SK-N-SH (cell line): ENCODE measurements at regions not wholly inside any gene's neighbourhood (a gene's known extent, or its start where the extent isn't known, plus 50 kb on each side); places are given as distances from the start of the nearest gene placed in this dataset.

ENCODE experiments used
- CTCF ChIA-PET: fragments of 300-600, 350-600 bp; formaldehyde crosslinking; extraction: SDS; loops from one replicate; lab custom pipeline; 2021; lab: Yijun Ruan, JAX
- POLR2A ChIA-PET: fragments of 350-600 bp; sonication (Branson Sonifier 250); formaldehyde crosslinking; extraction: SDS; loops from one replicate; lab custom pipeline; 2020; ENCODE audit warnings: antibody characterized with exemption, inconsistent platforms; lab: Yijun Ruan, JAX
- DNase-seq: peaks from one replicate; pipeline ENCODE4 v3.0.0; 2012
- H2AFZ ChIP-seq: fragments of 200-600 bp; sonication (generic); 2 replicates; pipeline ENCODE4 v1.8.1; 2016; ENCODE audit warnings: antibody characterized with exemption, mild to moderate bottlenecking, low read depth
- H3F3A ChIP-seq: fragments of 200-600 bp; sonication (generic); replicated peaks from 2 replicates; pipeline ENCODE3; 2016; ENCODE audit warnings: antibody characterized with exemption, mild to moderate bottlenecking; ENCODE audit not compliant: insufficient read depth
- H3K27ac ChIP-seq, 2 experiments: fragments of 200-500 bp in 1 of 2; fragments of 200-600 bp in 1 of 2; sonication (Bioruptor generic) in 1 of 2; sonication (generic), shearing (Covaris generic) in 1 of 2; 2 replicates each; pipeline versions ENCODE4 v1.5.1 to v1.6.1; 2014 to 2016; ENCODE audit warnings: low read depth in 2 of 2, inconsistent platforms in 1 of 2, low read length in 1 of 2, mild to moderate bottlenecking in 1 of 2, mixed read lengths in 1 of 2
- H3K27me3 ChIP-seq: fragments of 200-600 bp; sonication (generic), shearing (Covaris generic); 2 replicates; pipeline ENCODE4 v1.6.1; 2016; ENCODE audit warnings: mixed run types; ENCODE audit not compliant: insufficient read depth
- H3K36me3 ChIP-seq, 2 experiments: fragments of 200-500 bp in 1 of 2; fragments of 200-600 bp in 1 of 2; sonication (Bioruptor generic) in 1 of 2; sonication (generic) in 1 of 2; replicated peaks in 1 of 2; 2 replicates each; pipeline versions ENCODE3 to v1.5.1; 2014 to 2016; ENCODE audit warnings: low read length in 1 of 2, mild to moderate bottlenecking in 1 of 2; ENCODE audit not compliant: insufficient read depth in 2 of 2, control insufficient read depth in 1 of 2
- H3K4me1 ChIP-seq, 2 experiments: fragments of 200-500 bp in 1 of 2; fragments of 200-600 bp in 1 of 2; sonication (Bioruptor generic) in 1 of 2; sonication (generic), shearing (Covaris generic) in 1 of 2; 2 replicates each; pipeline versions ENCODE4 v1.5.1 to v1.6.1; 2014 to 2016; ENCODE audit warnings: low read depth in 1 of 2, low read length in 1 of 2, mixed run types in 1 of 2; ENCODE audit not compliant: insufficient read depth in 2 of 2, control insufficient read depth in 1 of 2
- H3K4me2 ChIP-seq: fragments of 200-600 bp; sonication (generic), shearing (Covaris generic); 2 replicates; pipeline ENCODE4 v1.6.1; 2017; ENCODE audit warnings: mixed run types
- H3K4me3 ChIP-seq, 2 experiments: fragments of 200-500 bp in 1 of 2; fragments of 200-600 bp in 1 of 2; sonication (Bioruptor generic) in 1 of 2; sonication (generic), shearing (Covaris generic) in 1 of 2; 2 replicates each; pipeline versions ENCODE4 v1.5.1 to v1.8.1; 2014 to 2016; ENCODE audit warnings: low read depth in 2 of 2, inconsistent platforms in 1 of 2, low read length in 1 of 2, mild to moderate bottlenecking in 1 of 2, mixed read lengths in 1 of 2, moderate library complexity in 1 of 2
- H3K79me2 ChIP-seq: fragments of 200-600 bp; sonication (generic); 2 replicates; pipeline ENCODE4 v1.8.1; 2017; ENCODE audit warnings: mild to moderate bottlenecking; ENCODE audit not compliant: insufficient read depth
- H3K9ac ChIP-seq: fragments of 200-600 bp; sonication (generic); 2 replicates; pipeline ENCODE4 v1.6.1; 2017; ENCODE audit warnings: mixed run types
- H3K9me2 ChIP-seq: fragments of 200-600 bp; sonication (generic); 2 replicates; pipeline ENCODE4 v1.6.1; 2017; ENCODE audit warnings: mixed run types
- H3K9me3 ChIP-seq: fragments of 200-600 bp; sonication (generic); 2 replicates; pipeline ENCODE4 v1.6.1; 2017; ENCODE audit warnings: mixed run types, mild to moderate bottlenecking, moderate library complexity
- H4K20me1 ChIP-seq: fragments of 200-600 bp; sonication (generic); 2 replicates; pipeline ENCODE4 v1.6.1; 2017; ENCODE audit warnings: mild to moderate bottlenecking, mixed run types; ENCODE audit not compliant: insufficient read depth
- ELF1 ChIP-seq: IDR thresholded peaks from 2 replicates; pipeline ENCODE4 v1.4.0; 2012
- GABPA ChIP-seq: IDR thresholded peaks from 2 replicates; pipeline ENCODE4 v1.4.0; 2012; ENCODE audit warnings: low read depth, mild to moderate bottlenecking
- JUND ChIP-seq: IDR thresholded peaks from 2 replicates; pipeline ENCODE4 v1.4.0; 2012
- MEF2A ChIP-seq: IDR thresholded peaks from 2 replicates; pipeline ENCODE4 v1.4.0; 2012; ENCODE audit warnings: low read depth, borderline replicate concordance
- NFIC ChIP-seq: IDR thresholded peaks from 2 replicates; pipeline ENCODE4 v1.4.0; 2012; ENCODE audit warnings: borderline replicate concordance
- NRF1 ChIP-seq: IDR thresholded peaks from 2 replicates; pipeline ENCODE4 v1.6.1; 2012; ENCODE audit warnings: low read depth, mild to moderate bottlenecking, low read length
- REST ChIP-seq: IDR thresholded peaks from 2 replicates; pipeline ENCODE4 v1.6.1; 2012; ENCODE audit warnings: mild to moderate bottlenecking, low read depth, low read length, moderate library complexity
- RFX5 ChIP-seq: IDR thresholded peaks from 2 replicates; pipeline ENCODE4 v1.6.1; 2012; ENCODE audit warnings: mild to moderate bottlenecking, improper control_type of control experiment, low read length
- RXRA ChIP-seq: IDR thresholded peaks from 2 replicates; pipeline ENCODE4 v1.4.0; 2012; ENCODE audit warnings: low read depth, mild to moderate bottlenecking, borderline replicate concordance
- SIN3A ChIP-seq: IDR thresholded peaks from 2 replicates; pipeline ENCODE4 v1.6.1; 2012; ENCODE audit warnings: low read depth, mild to moderate bottlenecking, low read length, moderate library complexity, borderline replicate concordance
- TAF1 ChIP-seq: IDR thresholded peaks from 2 replicates; pipeline ENCODE4 v1.6.1; 2012; ENCODE audit warnings: low read depth, mild to moderate bottlenecking, low read length, moderate library complexity, borderline replicate concordance
- TEAD4 ChIP-seq: IDR thresholded peaks from 2 replicates; pipeline ENCODE4 v1.4.0; 2012; ENCODE audit warnings: mild to moderate bottlenecking, borderline replicate concordance; ENCODE audit not compliant: insufficient read depth
- USF1 ChIP-seq: IDR thresholded peaks from 2 replicates; pipeline ENCODE4 v1.4.0; 2012; ENCODE audit warnings: low read depth, borderline replicate concordance
- WGBS: methylation state at CpG from one replicate; pipeline ENCODE4 v1.1.6; 2017; ENCODE audit warnings: low lambda C conversion rate; 5-methylcytosine and 5-hydroxymethylcytosine counted together

GRCh38 chr7:117951285-117951684 is 78.0 kb upstream of the CTTNBP2 start (continued):
- TF ChIP-seq REST (no peak), TEAD4 (no peak), JUND (no peak), GABPA (no peak)

- H3K9me2 ChIP-seq = no peaks in the 10 kb centered on the region
- DNase-seq = no peak
- POLR2A ChIA-PET = no interaction called here
- no peaks in the 10 kb centered on the region for H3F3A ChIP-seq
- 8% methylated on average over 4 of the region's 4 CpGs for WGBS
- H3K9me3 ChIP-seq = no peaks in the 10 kb centered on the region
- H3K27ac ChIP-seq = no peak overlapping the region
- no peaks in the 10 kb centered on the region for H3K79me2 ChIP-seq
- H4K20me1 ChIP-seq = no peaks in the 10 kb centered on the region
- H3K27me3 ChIP-seq = no peaks in the 10 kb centered on the region
- no peak overlapping the region for H2AFZ ChIP-seq
- CTCF ChIA-PET = interaction anchor here (1.4 kb wide), 1 partner anchor 14 kb away, joined by 4 read pairs; no protein-coding TSS in a partner anchor
- no peak overlapping the region for H3K4me3 ChIP-seq
- no peak overlapping the region for H3K9ac ChIP-seq
- H3K4me1 ChIP-seq = no peaks in the 10 kb centered on the region
- no peaks in the 10 kb centered on the region for H3K36me3 ChIP-seq
- TF ChIP-seq NFIC = no peak
- TF ChIP-seq RXRA = no peak
- no peak for TF ChIP-seq ELF1
- TF ChIP-seq NRF1 = no peak
- no peak for TF ChIP-seq MEF2A
- no peak for TF ChIP-seq USF1
- TF ChIP-seq RFX5 = no peak
- no peak for TF ChIP-seq TAF1
- TF ChIP-seq SIN3A = no peak
- no peak for TF ChIP-seq GABPA
- H3K4me2 ChIP-seq = no peak overlapping the region
Observed at GRCh38 chr7:117951691-117952280, 78.5 kb upstream of the CTTNBP2 start.
